HEK293 (cell line): ENCODE measurements at regions not wholly inside any gene's neighbourhood (a gene's known extent, or its start where the extent isn't known, plus 50 kb on each side); places are given as distances from the start of the nearest gene placed in this dataset.

Experiments
- CTCF ChIA-PET: fragments of 350-600 bp; formaldehyde crosslinking; extraction: SDS; loops from one replicate; lab custom pipeline; 2021; ENCODE audit warnings: antibody characterized with exemption; lab: Yijun Ruan, JAX
- POLR2A ChIA-PET: fragments of 300-600 bp; formaldehyde crosslinking; extraction: SDS; loops from one replicate; lab custom pipeline; 2020; ENCODE audit warnings: antibody characterized with exemption, inconsistent platforms; lab: Yijun Ruan, JAX
- H3K27ac ChIP-seq: fragments of 200-500 bp; sonication (Bioruptor generic); 2 replicates; pipeline ENCODE4 v1.5.1; 2014; ENCODE audit warnings: low read depth, low read length, control low read depth, inconsistent platforms; ENCODE audit errors: extremely low read depth
- H3K36me3 ChIP-seq, 2 experiments: fragments of 200-500 bp in 1 of 2; sonication (Bioruptor generic) in 1 of 2; 1 replicate in 1 of 2; 2 replicates in 1 of 2; pipeline ENCODE4 v1.5.1; 2014 to 2017; ENCODE audit warnings: inconsistent platforms in 2 of 2, low read length in 2 of 2; ENCODE audit not compliant: control insufficient read depth in 2 of 2, insufficient read depth in 1 of 2
- H3K4me1 ChIP-seq: fragments of 200-500 bp; sonication (Bioruptor generic); 2 replicates; pipeline ENCODE4 v1.5.1; 2014; ENCODE audit warnings: mild to moderate bottlenecking, low read length, inconsistent platforms; ENCODE audit not compliant: control insufficient read depth, insufficient read depth
- H3K4me3 ChIP-seq: 2 replicates; pipeline ENCODE4 v1.5.1; 2011; ENCODE audit warnings: low read depth, mild to moderate bottlenecking, control low read depth, low read length, moderate library complexity
- H3K9me3 ChIP-seq: fragments of 200-500 bp; sonication (Bioruptor generic); 2 replicates; pipeline ENCODE4 v1.5.1; 2014; ENCODE audit warnings: low read depth, low read length, inconsistent platforms; ENCODE audit not compliant: control insufficient read depth, insufficient read depth
- AEBP2 ChIP-seq: fragments of 450-650 bp; formaldehyde crosslinking; IDR thresholded peaks from 2 replicates; pipeline ENCODE4 v1.5.1; 2016; ENCODE audit warnings: missing biosample characterization, missing genetic modification characterization, borderline replicate concordance
- BCL6B ChIP-seq: fragments of 450-650 bp; formaldehyde crosslinking; IDR thresholded peaks from 2 replicates; pipeline ENCODE4 v1.5.1; 2017; ENCODE audit warnings: missing biosample characterization, missing genetic modification characterization
- SETDB1 ChIP-seq: IDR thresholded peaks from one replicate; pipeline ENCODE4 v1.6.1; 2017; ENCODE audit warnings: mild to moderate bottlenecking, low read length, moderate library complexity, mixed read lengths; ENCODE audit not compliant: insufficient read length
- ZBTB7A ChIP-seq: fragments of 450-650 bp; formaldehyde crosslinking; IDR thresholded peaks from 2 replicates; pipeline ENCODE4 v1.5.1; 2016; ENCODE audit warnings: low read depth, missing biosample characterization, missing genetic modification characterization
- ZNF2 ChIP-seq: fragments of 450-650 bp; formaldehyde crosslinking; IDR thresholded peaks from 2 replicates; pipeline ENCODE4 v1.5.1; 2016; ENCODE audit warnings: missing biosample characterization, missing genetic modification characterization
- ZNF24 ChIP-seq: fragments of 450-650 bp; formaldehyde crosslinking; IDR thresholded peaks from 2 replicates; pipeline ENCODE4 v1.5.1; 2016; ENCODE audit warnings: missing biosample characterization, missing genetic modification characterization
- ZNF280C ChIP-seq: fragments of 450-650 bp; formaldehyde crosslinking; IDR thresholded peaks from 2 replicates; pipeline ENCODE4 v1.5.1; 2016; ENCODE audit warnings: missing biosample characterization, missing genetic modification characterization
- ZNF391 ChIP-seq: fragments of 450-650 bp; formaldehyde crosslinking; IDR thresholded peaks from 2 replicates; pipeline ENCODE4 v1.5.1; 2016; ENCODE audit warnings: low read depth, missing biosample characterization, missing genetic modification characterization, borderline replicate concordance
- ZNF423 ChIP-seq: fragments of 450-650 bp; formaldehyde crosslinking; IDR thresholded peaks from 2 replicates; pipeline ENCODE4 v1.5.1; 2016; ENCODE audit warnings: missing biosample characterization, missing genetic modification characterization
- ZNF449 ChIP-seq: fragments of 450-650 bp; formaldehyde crosslinking; IDR thresholded peaks from 2 replicates; pipeline ENCODE4 v1.5.1; 2017; ENCODE audit warnings: missing biosample characterization, mild to moderate bottlenecking, missing genetic modification characterization, moderate library complexity
- ZNF510 ChIP-seq: fragments of 450-650 bp; formaldehyde crosslinking; IDR thresholded peaks from 2 replicates; pipeline ENCODE4 v1.5.1; 2018; ENCODE audit warnings: mild to moderate bottlenecking, missing genetic modification characterization, missing biosample characterization; ENCODE audit not compliant: insufficient replicate concordance
- ZNF529 ChIP-seq: fragments of 450-650 bp; formaldehyde crosslinking; IDR thresholded peaks from 2 replicates; pipeline ENCODE4 v1.5.1; 2017; ENCODE audit warnings: missing genetic modification characterization, missing biosample characterization; ENCODE audit not compliant: insufficient replicate concordance
- ZNF747 ChIP-seq: fragments of 450-650 bp; formaldehyde crosslinking; IDR thresholded peaks from 2 replicates; pipeline ENCODE4 v1.5.1; 2016; ENCODE audit warnings: missing biosample characterization, missing genetic modification characterization

GRCh38 chr10:36465604-36466379, 659.6 kb upstream of the ANKRD30A start:
- ChIA-PET POLR2A (no interaction called here), CTCF (interaction anchor here (0.6 kb wide), 1 partner anchor 40 kb away, joined by 3 read pairs; no protein-coding TSS in a partner anchor)
- H3K4me1 ChIP-seq, result no peaks in the 10 kb centered on the region
- no peak overlapping the region for H3K4me3 ChIP-seq
- TF ChIP-seq ZNF449 (tag by site-specific recombination) (no peak), SETDB1 (no peak), ZNF280C (tag by site-specific recombination) (no peak), ZBTB7A (tag by site-specific recombination) (no peak), BCL6B (tag by site-specific recombination) (no peak), ZNF24 (no peak), ZNF510 (no peak), ZNF391 (no peak)
- no peaks in the 10 kb centered on the region for H3K9me3 ChIP-seq
- no peak overlapping the region for H3K27ac ChIP-seq
- no peaks in the 10 kb centered on the region for H3K36me3 ChIP-seq

GRCh38 chr10:36464291-36464690, 661.1 kb upstream of the ANKRD30A start:
- POLR2A ChIA-PET, result no interaction called here
- no peaks in the 10 kb centered on the region for H3K4me1 ChIP-seq
- TF ChIP-seq ZNF529 (tag by site-specific recombination) (no peak), ZNF747 (tag by site-specific recombination) (no peak)
- TF ChIP-seq, all 188 proteins: peak for 0

GRCh38 chr10:36463390-36463789, 662.0 kb upstream of the ANKRD30A start:
- no peak for TF ChIP-seq ZNF423 (tag by site-specific recombination)
- no peak for TF ChIP-seq AEBP2 (tag by site-specific recombination)
- TF ChIP-seq ZNF2 (tag by site-specific recombination), result no peak
- Histone ChIP-seq H3K36me3 (no peaks in the 10 kb centered on the region), H3K27ac (no peak overlapping the region), H3K9me3 (no peaks in the 10 kb centered on the region), H3K4me3 (no peak overlapping the region), H3K4me1 (no peaks in the 10 kb centered on the region)
- CTCF ChIA-PET, result no interaction called here
- POLR2A ChIA-PET, result no interaction called here

More at GRCh38 chr10:36464291-36464690, 661.1 kb upstream of the ANKRD30A start:
- no peak overlapping the region for H3K4me3 ChIP-seq
- H3K27ac ChIP-seq, result no peak overlapping the region
- H3K9me3 ChIP-seq, result no peaks in the 10 kb centered on the region
- CTCF ChIA-PET, result no interaction called here
- no peaks in the 10 kb centered on the region for H3K36me3 ChIP-seq
